Astrocyte of the cerebellum (primary cell): ENCODE measurements at regions not wholly inside any gene's neighbourhood (a gene's known extent, or its start where the extent isn't known, plus 50 kb on each side); places are given as distances from the start of the nearest gene placed in this dataset.

Experiments used
- DNase-seq: peaks from one replicate; pipeline ENCODE4 v3.0.0-alpha.2; 2011; ENCODE audit warnings: low read depth
- H3K4me3 ChIP-seq: 2 replicates; pipeline ENCODE4 v1.5.1; 2011; ENCODE audit warnings: mild to moderate bottlenecking, low read depth, low read length, moderate library complexity
- in situ Hi-C: cut with HindIII; loops from 2 replicates; pipeline ENCODE4 v1.10.0; 2017; ENCODE audit warnings: low sequenced_read_pairs
- TF ChIP-seq, protein P1 (sequence below): IDR thresholded peaks from 2 replicates; pipeline ENCODE4 v1.5.1; 2012; ENCODE audit warnings: low read length, low read depth, moderate library complexity, mild to moderate bottlenecking; ENCODE audit errors: missing control alignments

DNA sequence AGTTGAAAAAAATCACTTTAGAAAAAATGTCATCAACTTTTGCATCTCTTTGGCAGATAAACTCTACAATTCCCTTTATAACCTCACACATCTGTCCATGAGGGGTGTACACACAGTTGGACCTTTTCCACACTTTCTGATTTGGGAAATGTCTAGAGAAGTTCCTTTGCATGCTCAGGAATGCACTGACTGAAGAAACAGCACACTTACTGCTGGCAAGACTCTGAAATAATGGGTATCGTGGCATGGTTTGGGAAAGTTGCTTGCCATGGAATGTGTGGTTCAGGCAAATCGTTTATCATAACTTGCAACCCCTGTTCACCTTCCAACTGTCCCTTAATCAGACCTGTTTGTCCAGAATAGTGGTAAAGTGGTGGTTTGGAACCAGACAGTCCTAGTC lies 135.3 kb upstream of the TGFBR2 start:
- peak; percentile 15 for DNase-seq
- TF ChIP-seq, protein P1, sequence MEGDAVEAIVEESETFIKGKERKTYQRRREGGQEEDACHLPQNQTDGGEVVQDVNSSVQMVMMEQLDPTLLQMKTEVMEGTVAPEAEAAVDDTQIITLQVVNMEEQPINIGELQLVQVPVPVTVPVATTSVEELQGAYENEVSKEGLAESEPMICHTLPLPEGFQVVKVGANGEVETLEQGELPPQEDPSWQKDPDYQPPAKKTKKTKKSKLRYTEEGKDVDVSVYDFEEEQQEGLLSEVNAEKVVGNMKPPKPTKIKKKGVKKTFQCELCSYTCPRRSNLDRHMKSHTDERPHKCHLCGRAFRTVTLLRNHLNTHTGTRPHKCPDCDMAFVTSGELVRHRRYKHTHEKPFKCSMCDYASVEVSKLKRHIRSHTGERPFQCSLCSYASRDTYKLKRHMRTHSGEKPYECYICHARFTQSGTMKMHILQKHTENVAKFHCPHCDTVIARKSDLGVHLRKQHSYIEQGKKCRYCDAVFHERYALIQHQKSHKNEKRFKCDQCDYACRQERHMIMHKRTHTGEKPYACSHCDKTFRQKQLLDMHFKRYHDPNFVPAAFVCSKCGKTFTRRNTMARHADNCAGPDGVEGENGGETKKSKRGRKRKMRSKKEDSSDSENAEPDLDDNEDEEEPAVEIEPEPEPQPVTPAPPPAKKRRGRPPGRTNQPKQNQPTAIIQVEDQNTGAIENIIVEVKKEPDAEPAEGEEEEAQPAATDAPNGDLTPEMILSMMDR = no peak
- H3K4me3 ChIP-seq = no peak overlapping the region
- in situ Hi-C loops = no loop called here

DNA sequence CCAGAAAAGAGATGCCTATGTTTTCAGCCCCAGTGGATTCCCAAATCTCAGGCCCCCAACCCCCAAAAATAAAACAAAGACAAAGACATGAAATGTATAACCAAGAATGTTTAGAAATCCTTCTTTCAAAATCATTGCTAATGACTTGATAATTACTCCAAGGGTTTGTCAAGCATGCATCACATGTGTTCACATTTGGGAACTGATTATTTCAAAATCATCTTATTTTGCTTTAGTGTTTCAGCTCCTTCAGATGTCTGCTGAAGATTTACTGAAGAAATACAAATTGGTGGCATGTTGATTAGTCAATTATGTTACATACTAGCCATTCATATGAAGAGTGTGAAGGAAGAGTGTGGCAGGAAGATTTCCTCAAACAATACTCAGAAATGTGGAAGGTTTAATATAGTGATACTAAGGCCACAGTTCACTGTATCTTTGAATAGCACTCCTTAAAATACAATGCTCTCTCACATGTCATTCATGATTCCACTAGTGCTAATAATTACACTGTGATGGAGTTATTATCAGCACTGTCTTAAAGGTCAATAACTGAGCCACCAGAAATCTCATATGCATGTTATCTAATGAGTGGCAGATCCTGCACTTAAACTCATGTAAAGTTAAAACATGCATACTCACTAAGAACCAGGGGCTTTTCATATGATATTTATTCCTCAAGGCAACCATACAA lies 134.5 kb upstream of the TGFBR2 start:
- in situ Hi-C loops = no loop called here
- TF ChIP-seq, protein P1 = no peak
- no peak overlapping the region for H3K4me3 ChIP-seq
- DNase-seq = no peak

DNA sequence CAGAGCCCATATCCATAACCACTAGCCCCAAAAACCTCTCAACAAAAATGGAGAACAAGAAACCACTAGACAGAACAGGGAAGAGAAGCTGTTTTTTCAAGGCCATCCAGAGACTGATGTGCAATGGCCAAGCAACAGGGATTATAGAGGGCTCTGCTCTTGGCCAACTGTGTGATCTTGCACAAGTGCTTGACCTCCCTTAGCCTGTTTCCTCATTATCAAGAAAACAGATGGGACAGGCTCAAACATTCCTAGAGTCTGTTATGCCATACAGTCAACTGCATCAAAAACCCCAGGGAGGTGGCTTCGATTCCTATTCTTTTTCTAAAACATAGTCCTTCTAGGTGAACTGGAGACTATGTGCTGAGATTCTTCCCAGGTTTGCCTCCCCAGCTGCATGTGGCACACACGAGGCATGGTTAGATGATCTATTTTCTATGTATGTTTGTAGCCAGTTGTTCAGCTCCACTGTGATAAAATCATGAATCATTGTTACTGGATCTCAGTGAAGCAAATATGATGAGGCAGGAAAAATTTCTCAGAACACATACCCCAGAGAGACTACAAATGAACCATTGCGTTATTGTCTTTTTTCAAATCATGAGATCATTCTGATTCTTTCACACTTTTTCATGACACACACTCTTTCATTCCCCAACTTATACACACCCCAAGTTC lies 132.9 kb upstream of the TGFBR2 start:
- DNase-seq = no peak
- no peak overlapping the region for H3K4me3 ChIP-seq
- TF ChIP-seq, protein P1 = no peak
- in situ Hi-C loops = no loop called here

DNA sequence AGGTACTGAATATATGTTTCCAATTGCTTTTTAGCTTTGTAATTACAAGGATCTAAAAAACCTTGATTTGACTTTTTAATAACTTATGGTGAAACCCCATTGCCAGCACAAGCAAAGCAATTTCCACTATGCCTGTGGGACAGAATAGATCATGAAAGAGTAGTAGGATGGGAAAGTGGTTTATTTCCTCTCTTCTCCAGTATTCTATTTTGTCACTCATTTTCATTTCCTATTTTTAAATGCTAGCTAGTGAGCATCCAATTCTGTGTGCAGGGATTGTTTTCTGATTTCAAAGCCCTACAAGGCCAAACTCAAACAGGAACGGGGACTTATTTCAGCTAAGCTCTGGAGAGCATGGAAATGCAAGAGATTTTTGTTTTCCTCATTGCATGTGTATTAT lies 132.0 kb upstream of the TGFBR2 start:
- no peak for DNase-seq
- no peak overlapping the region for H3K4me3 ChIP-seq
- TF ChIP-seq, protein P1 = no peak
- in situ Hi-C loops = no loop called here

DNA sequence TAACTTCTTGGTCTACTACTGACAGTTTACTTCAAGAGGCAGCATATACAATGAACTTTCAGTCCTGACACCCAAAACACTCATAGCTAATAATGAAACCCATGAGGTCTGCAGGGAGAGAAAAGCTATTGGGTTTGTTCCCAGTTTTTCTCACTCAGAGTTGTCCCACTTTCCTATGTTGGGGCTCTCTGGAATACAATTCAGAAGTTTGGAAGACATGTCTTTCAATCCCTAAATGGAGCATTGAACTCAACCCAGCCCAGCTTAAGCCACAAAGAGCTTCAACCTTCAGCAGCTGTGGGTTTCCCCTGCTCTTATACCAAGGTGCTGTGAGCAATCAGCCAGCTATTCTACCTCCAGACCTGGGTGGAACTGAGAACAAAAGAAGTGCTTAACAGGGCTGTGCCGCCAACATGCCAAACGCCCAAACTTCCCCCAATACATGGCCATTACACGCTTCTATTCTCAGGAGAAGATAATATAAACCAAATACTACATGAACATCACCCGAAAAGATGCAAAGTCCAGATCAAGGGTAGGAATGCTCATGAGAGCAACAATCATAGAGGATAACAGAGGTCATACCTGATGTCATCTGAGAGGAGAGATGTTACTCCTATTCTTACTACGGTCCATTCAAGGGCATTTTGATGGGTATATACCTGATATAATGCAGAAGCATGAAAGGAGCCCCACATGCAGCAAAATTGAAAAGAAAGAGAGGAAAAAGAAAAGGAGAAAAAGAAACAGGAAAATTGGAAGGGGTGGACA lies 131.2 kb upstream of the TGFBR2 start:
- H3K4me3 ChIP-seq = no peak overlapping the region
- in situ Hi-C loops = no loop called here
- no peak for DNase-seq
- TF ChIP-seq, protein P1 = no peak

DNA sequence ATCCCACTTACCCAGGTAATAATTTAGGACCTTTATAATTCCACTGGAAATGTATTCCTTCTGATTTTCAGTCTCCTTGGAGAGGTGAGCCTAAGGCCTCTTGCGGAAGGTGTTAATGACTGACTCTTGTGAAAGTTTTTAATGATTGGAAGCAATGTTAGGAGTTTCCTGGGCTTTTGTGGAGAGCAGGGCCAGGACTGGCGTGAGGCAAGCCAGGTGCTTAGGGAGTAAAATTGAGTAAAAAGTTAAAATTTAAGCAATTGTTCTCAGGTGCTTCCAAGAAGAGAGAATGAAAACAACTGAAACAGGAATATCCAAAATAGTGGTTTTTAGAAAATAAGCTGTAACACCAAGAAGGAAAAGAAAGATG lies 130.6 kb upstream of the TGFBR2 start:
- no peak for DNase-seq
- TF ChIP-seq, protein P1 = no peak
- H3K4me3 ChIP-seq = no peak overlapping the region
- in situ Hi-C loops = no loop called here
